HG03558 (cell line): ENCODE measurements at regions not wholly inside any gene's neighbourhood (a gene's known extent, or its start where the extent isn't known, plus 50 kb on each side); places are given as distances from the start of the nearest gene placed in this dataset.
"Not testable (repeated sequence)": the region's sequence is repeated elsewhere in the genome, so short reads cannot be mapped to it uniquely, and the experiment has no call there.

ENCODE experiments used
- ATAC-seq: cut with Tn5 transposase; IDR thresholded peaks from one replicate; pipeline ENCODE4 v1.9.1; 2021; ENCODE audit warnings: moderate number of reproducible peaks; ENCODE audit not compliant: unreplicated experiment; ENCODE audit errors: extremely low read depth

- ATAC-seq: no peak
Measured at GRCh38 chr6:144954241-144954556, 669.1 kb downstream of the UTRN start.

GRCh38 chr6:144955392-144955791, 670.3 kb downstream of the UTRN start:
- no peak for ATAC-seq

- ATAC-seq: no peak
Measured at GRCh38 chr6:144955859-144956258, 670.7 kb downstream of the UTRN start.

GRCh38 chr6:144956697-144957096, 671.6 kb downstream of the UTRN start:
- ATAC-seq: not testable (repeated sequence)

- no peak for ATAC-seq
Measured at GRCh38 chr6:144957236-144957937, 672.3 kb downstream of the UTRN start.

- ATAC-seq: no peak
Measured at GRCh38 chr6:144969154-144969553, 684.0 kb downstream of the UTRN start.

- ATAC-seq: no peak
Measured at GRCh38 chr6:144969602-144970272, 684.6 kb downstream of the UTRN start.

GRCh38 chr6:144977250-144977864, 692.2 kb downstream of the UTRN start:
- not testable (repeated sequence) for ATAC-seq

- ATAC-seq: no peak
Measured at GRCh38 chr6:144978208-144978607, 693.1 kb downstream of the UTRN start.

- ATAC-seq: no peak
Measured at GRCh38 chr6:144986271-144986670, 701.1 kb downstream of the UTRN start.

- ATAC-seq: no peak
Measured at GRCh38 chr6:144989319-144990107, 704.4 kb downstream of the UTRN start.

GRCh38 chr6:144990784-144991183, 705.6 kb downstream of the UTRN start:
- ATAC-seq: no peak

- no peak for ATAC-seq
Measured at GRCh38 chr6:144993870-144994269, 708.7 kb downstream of the UTRN start.

GRCh38 chr6:144997996-144998395, 712.9 kb downstream of the UTRN start:
- no peak for ATAC-seq

- ATAC-seq: no peak
Measured at GRCh38 chr6:144999127-144999526, 714.0 kb downstream of the UTRN start.

- no peak for ATAC-seq
Measured at GRCh38 chr6:145003145-145003544, 718.0 kb downstream of the UTRN start.

GRCh38 chr6:145006914-145007313, 721.8 kb downstream of the UTRN start:
- no peak for ATAC-seq

GRCh38 chr6:145008715-145009114, 723.6 kb downstream of the UTRN start:
- no peak for ATAC-seq

GRCh38 chr6:145009711-145010110, 724.6 kb downstream of the UTRN start:
- ATAC-seq: no peak

- no peak for ATAC-seq
Measured at GRCh38 chr6:145012039-145012662, 723.2 kb downstream of the EPM2A start.
